Psoas muscle (tissue), 7 donors: ENCODE measurements at regions not wholly inside any gene's neighbourhood (a gene's known extent, or its start where the extent isn't known, plus 50 kb on each side); places are given as distances from the start of the nearest gene placed in this dataset.

ENCODE experiments used
- ATAC-seq, 4 donors: fragments of 200-7000 bp; cut with Tn5 transposase; one replicate each; pipeline ENCODE4 v1.9.1; 2020; ENCODE audit warnings: moderate library complexity in 3 of 4, mild to moderate bottlenecking in 2 of 4
- DNase-seq, 2 donors: peaks; one replicate each; pipeline ENCODE4 v3.0.0-alpha.2; 2020
- H3K27ac ChIP-seq: fragments of 200-600 bp; one replicate; pipeline ENCODE4 v1.8.0; 2022
- H3K27me3 ChIP-seq, 3 donors: fragments of 200-600 bp in 1 of 3; one replicate each; pipeline versions ENCODE4 v1.6.1 to v1.8.0; 2013 to 2022; ENCODE audit warnings: low read length in 2 of 3, mild to moderate bottlenecking in 2 of 3, moderate library complexity in 1 of 3; ENCODE audit not compliant: insufficient read depth in 3 of 3
- H3K36me3 ChIP-seq, 2 donors: fragments of 200-600 bp in 1 of 2; one replicate each; pipeline versions ENCODE4 v1.6.1 to v1.8.0; 2013 to 2022; ENCODE audit warnings: low read depth in 1 of 2, mild to moderate bottlenecking in 1 of 2, moderate library complexity in 1 of 2; ENCODE audit not compliant: insufficient read depth in 1 of 2
- H3K4me1 ChIP-seq: fragments of 200-600 bp; one replicate; pipeline ENCODE4 v1.8.0; 2022
- H3K4me3 ChIP-seq: fragments of 200-600 bp; one replicate; pipeline ENCODE4 v1.8.0; 2022; ENCODE audit warnings: mild to moderate bottlenecking
- H3K9me3 ChIP-seq: fragments of 200-600 bp; one replicate; pipeline ENCODE4 v1.8.0; 2022
- CTCF ChIP-seq: fragments of 200-600 bp; IDR thresholded peaks from one replicate; pipeline ENCODE4 v1.8.0; 2022; ENCODE audit warnings: antibody characterized with exemption
- WGBS, 3 donors: extraction: QIAGEN DNeasy Blood & Tissue Kit; methylation state at CpG; one replicate each; pipeline versions ENCODE4 v1.1.6 to v1.1.7; 2013; 5-methylcytosine and 5-hydroxymethylcytosine counted together
- intact Hi-C, 2 donors: fragments of 100-400 bp; cut with DNase I; formaldehyde crosslinking; loops; one replicate each; pipeline versions ENCODE4 v1.11.0 to v1.14.2; 2022
- donor health status: healthy with polysubstance abuse.
- donor health status: DM: no; HTN: no; CAD: no; lungs with moderate emphysema.
- donor health status: Bipolar disorder and iron deficiency.
- donor health status: healthy.
- donor health status: DM: yes; HTN: yes; CAD: no.
- donor health status: DM: no; HTN: no; CAD: no.
- donor health status: DM: yes; HTN: yes; CAD: no.

- ATAC-seq (no peak), DNase-seq (no peak)
- no peak for TF ChIP-seq CTCF
- no peaks in the 10 kb centered on the region for H3K36me3 ChIP-seq
- intact Hi-C loops: no loop called here
- H3K27me3 ChIP-seq: no peaks in the 10 kb centered on the region
- H3K27ac ChIP-seq: no peak overlapping the region
- H3K9me3 ChIP-seq: no peaks in the 10 kb centered on the region
- H3K4me3 ChIP-seq: no peak overlapping the region
- no peaks in the 10 kb centered on the region for H3K4me1 ChIP-seq
- 87 to 93% (median 88%) methylated on average over 8 of the region's 8 CpGs for WGBS, 3 donors
Measured at GRCh38 chr4:4689694-4690440, 148.0 kb upstream of the STX18 start.

- intact Hi-C loops: no loop called here
Measured at GRCh38 chr4:4687935-4688727, 146.3 kb upstream of the STX18 start.

GRCh38 chr4:4687100-4687499, 145.3 kb upstream of the STX18 start:
- 92 to 94% (median 93%) methylated on average over 4 of the region's 4 CpGs for WGBS, 3 donors
- intact Hi-C loops: no loop called here

More at GRCh38 chr4:4687935-4688727, 146.3 kb upstream of the STX18 start:
- WGBS, 3 donors: 66 to 68% (median 67%) methylated on average over 17 of the region's 17 CpGs
- no peak for TF ChIP-seq CTCF
- H3K36me3 ChIP-seq: no peaks in the 10 kb centered on the region
- no peaks in the 10 kb centered on the region for H3K27me3 ChIP-seq
- H3K9me3 ChIP-seq: no peaks in the 10 kb centered on the region
- no peak overlapping the region for H3K4me3 ChIP-seq
- ATAC-seq: no peak
- H3K27ac ChIP-seq: no peak overlapping the region
- no peaks in the 10 kb centered on the region for H3K4me1 ChIP-seq
- no peak for DNase-seq

More at GRCh38 chr4:4687100-4687499, 145.3 kb upstream of the STX18 start:
- Histone ChIP-seq H3K4me3 (no peak overlapping the region), H3K4me1 (no peaks in the 10 kb centered on the region), H3K27ac (no peak overlapping the region), H3K9me3 (no peaks in the 10 kb centered on the region), H3K27me3 (no peaks in the 10 kb centered on the region), H3K36me3 (no peaks in the 10 kb centered on the region)
- ATAC-seq: no peak
- no peak for TF ChIP-seq CTCF
- no peak for DNase-seq
